ENCODE measurements at regions not wholly inside any gene's neighbourhood (a gene's known extent, or its start where the extent isn't known, plus 50 kb on each side); places are given as distances from the start of the nearest gene placed in this dataset.

- Mint-ChIP-seq H3K36me3 (ENCODE audit: low read depth) (no peaks in the 10 kb centered on the region), H3K4me3 (no peak overlapping the region), H3K9me3 (peaks cover 5% of the 10 kb centered on the region), H3K27me3 (no peaks in the 10 kb centered on the region), H3K27ac (no peak overlapping the region), H3K4me1 (ENCODE audit: low read depth) (no peaks in the 10 kb centered on the region)
- no peaks in the 10 kb centered on the region for H3K36me3 ChIP-seq (ENCODE audit: insufficient read depth, low read length)
- TF ChIP-seq CTCF (IDR thresholded peaks at IDR 0.05), result no peak
- H3K27ac ChIP-seq (ENCODE audit: low read depth in 1 of 2, low read length in 2 of 2), result no peak overlapping the region
- no peak overlapping the region for H3K4me3 ChIP-seq (ENCODE audit: low read length)
- H3K4me1 ChIP-seq (ENCODE audit: insufficient read depth, low read length), result no peaks in the 10 kb centered on the region
- ChIA-PET CTCF (interaction anchor here (0.7 kb wide), 1 partner anchor 417 kb away, joined by 3 read pairs; no protein-coding TSS in a partner anchor), POLR2A (no interaction called here)
- ATAC-seq (ENCODE audit: poor library complexity) (no peak), DNase-seq (no peak)
- H3K9me3 ChIP-seq (ENCODE audit: control insufficient read depth in 1 of 2, insufficient read depth in 1 of 2, low read length in 2 of 2), result peaks cover 0 to 7% of the 10 kb centered on the region in 2 experiments
- intact Hi-C loops (cut with DNase I, micrococcal nuclease), result no loop called here
- H3K27me3 ChIP-seq (ENCODE audit: control insufficient read depth in 1 of 2, insufficient read depth in 2 of 2, low read length in 2 of 2), result no peaks in the 10 kb centered on the region
Measured at GRCh38 chr2:185242462-185242861, 496.1 kb upstream of the FSIP2 start.

- no peak for TF ChIP-seq CTCF (IDR thresholded peaks at IDR 0.05)
- intact Hi-C loops (cut with DNase I, micrococcal nuclease), result no loop called here
- peaks cover 0 to 7% of the 10 kb centered on the region in 2 experiments for H3K9me3 ChIP-seq (ENCODE audit: control insufficient read depth in 1 of 2, insufficient read depth in 1 of 2, low read length in 2 of 2)
- H3K4me3 ChIP-seq (ENCODE audit: low read length), result no peak overlapping the region
- no peaks in the 10 kb centered on the region for H3K36me3 ChIP-seq (ENCODE audit: insufficient read depth, low read length)
- Mint-ChIP-seq H3K4me3 (no peak overlapping the region), H3K9me3 (peaks cover 2% of the 10 kb centered on the region), H3K27me3 (no peaks in the 10 kb centered on the region), H3K27ac (no peak overlapping the region), H3K4me1 (ENCODE audit: low read depth) (no peaks in the 10 kb centered on the region), H3K36me3 (ENCODE audit: low read depth) (no peaks in the 10 kb centered on the region)
- H3K27ac ChIP-seq (ENCODE audit: low read depth in 1 of 2, low read length in 2 of 2), result no peak overlapping the region
- ATAC-seq (ENCODE audit: poor library complexity), result no peak
- no peaks in the 10 kb centered on the region for H3K4me1 ChIP-seq (ENCODE audit: insufficient read depth, low read length)
- H3K27me3 ChIP-seq (ENCODE audit: control insufficient read depth in 1 of 2, insufficient read depth in 2 of 2, low read length in 2 of 2), result no peaks in the 10 kb centered on the region
- POLR2A ChIA-PET, result no interaction called here
- no peak for DNase-seq
- CTCF ChIA-PET, result no interaction called here
Measured at GRCh38 chr2:185245216-185245615, 493.4 kb upstream of the FSIP2 start.

- no peak overlapping the region for H3K27ac ChIP-seq (ENCODE audit: low read depth in 1 of 2, low read length in 2 of 2)
- POLR2A ChIA-PET, result no interaction called here
- Mint-ChIP-seq H3K27ac (no peak overlapping the region), H3K4me3 (no peak overlapping the region), H3K36me3 (ENCODE audit: low read depth) (no peaks in the 10 kb centered on the region), H3K9me3 (peaks cover 2% of the 10 kb centered on the region), H3K4me1 (ENCODE audit: low read depth) (no peaks in the 10 kb centered on the region), H3K27me3 (no peaks in the 10 kb centered on the region)
- ATAC-seq (ENCODE audit: poor library complexity) (no peak), DNase-seq (no peak)
- H3K9me3 ChIP-seq (ENCODE audit: control insufficient read depth in 1 of 2, insufficient read depth in 1 of 2, low read length in 2 of 2), result peaks cover 0 to 7% of the 10 kb centered on the region in 2 experiments
- CTCF ChIA-PET, result no interaction called here
- intact Hi-C loops (cut with DNase I, micrococcal nuclease), result no loop called here
- H3K4me3 ChIP-seq (ENCODE audit: low read length), result no peak overlapping the region
- H3K27me3 ChIP-seq (ENCODE audit: control insufficient read depth in 1 of 2, insufficient read depth in 2 of 2, low read length in 2 of 2), result no peaks in the 10 kb centered on the region
- no peaks in the 10 kb centered on the region for H3K36me3 ChIP-seq (ENCODE audit: insufficient read depth, low read length)
- no peaks in the 10 kb centered on the region for H3K4me1 ChIP-seq (ENCODE audit: insufficient read depth, low read length)
- TF ChIP-seq CTCF (IDR thresholded peaks at IDR 0.05), result no peak
Measured at GRCh38 chr2:185245806-185246205, 492.8 kb upstream of the FSIP2 start.

All from CD4-positive, alpha-beta T cell (primary cell).